HEK293T (cell line): ENCODE measurements at regions not wholly inside any gene's neighbourhood (a gene's known extent, or its start where the extent isn't known, plus 50 kb on each side); places are given as distances from the start of the nearest gene placed in this dataset.
"Not testable (repeated sequence)": the region's sequence is repeated elsewhere in the genome, so short reads cannot be mapped to it uniquely, and the experiment has no call there.

Experiments
- ARNT ChIP-seq: fragments of 450-650 bp; IDR thresholded peaks from 2 replicates; pipeline ENCODE4 v1.6.1; 2017; ENCODE audit warnings: mild to moderate bottlenecking
- BHLHE40 ChIP-seq: fragments of 450-650 bp; IDR thresholded peaks from 2 replicates; pipeline ENCODE4 v1.6.1; 2016; ENCODE audit warnings: mild to moderate bottlenecking, moderate library complexity, borderline replicate concordance
- CTBP1 ChIP-seq: fragments of 450-650 bp; IDR thresholded peaks from 2 replicates; pipeline ENCODE4 v1.6.1; 2016; ENCODE audit warnings: borderline replicate concordance
- ELF4 ChIP-seq: fragments of 450-650 bp; IDR thresholded peaks from 2 replicates; pipeline ENCODE4 v1.6.1; 2017; ENCODE audit warnings: antibody characterized with exemption
- FOXA1 ChIP-seq: fragments of 450-650 bp; IDR thresholded peaks from 2 replicates; pipeline ENCODE4 v1.6.1; 2016; ENCODE audit warnings: mild to moderate bottlenecking
- FOXK2 ChIP-seq: fragments of 450-650 bp; IDR thresholded peaks from 2 replicates; pipeline ENCODE4 v1.6.1; 2016; ENCODE audit warnings: mild to moderate bottlenecking
- FOXM1 ChIP-seq: fragments of 450-650 bp; IDR thresholded peaks from 2 replicates; pipeline ENCODE4 v1.6.1; 2017; ENCODE audit warnings: mild to moderate bottlenecking, borderline replicate concordance
- L3MBTL2 ChIP-seq: fragments of 450-650 bp; conservative IDR thresholded peaks from 2 replicates; pipeline ENCODE4 v1.6.1; 2016; ENCODE audit warnings: mild to moderate bottlenecking
- LEF1 ChIP-seq: fragments of 450-650 bp; IDR thresholded peaks from 2 replicates; pipeline ENCODE4 v1.6.1; 2017; ENCODE audit warnings: mild to moderate bottlenecking, borderline replicate concordance
- PKNOX1 ChIP-seq: fragments of 450-650 bp; IDR thresholded peaks from 2 replicates; pipeline ENCODE4 v1.6.1; 2016
- SP1 ChIP-seq: fragments of 450-650 bp; IDR thresholded peaks from 2 replicates; pipeline ENCODE4 v1.6.1; 2017
- TARDBP ChIP-seq: fragments of 450-650 bp; IDR thresholded peaks from 2 replicates; pipeline ENCODE4 v1.6.1; 2016

DNA sequence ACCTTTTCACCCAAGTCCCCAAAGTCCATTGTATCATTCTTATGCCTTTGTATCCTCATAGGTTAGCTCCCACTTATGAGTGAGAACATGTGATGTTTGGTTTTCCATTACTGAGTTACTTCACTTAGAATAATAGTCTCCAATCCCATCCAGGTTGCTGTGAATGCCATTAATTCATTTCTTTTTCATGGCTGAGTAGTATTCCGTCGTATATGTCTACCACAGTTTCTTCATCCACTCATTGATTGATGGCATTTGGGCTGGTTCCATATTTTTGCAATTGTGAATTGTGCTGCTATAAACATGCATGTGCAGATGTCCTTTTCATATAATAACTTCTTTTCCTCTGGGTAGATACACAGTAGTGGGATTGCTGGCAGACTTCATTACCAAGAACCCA lies 451.9 kb upstream of the KLF6 start:
- TF ChIP-seq FOXA1, LEF1, FOXK2, BHLHE40, SP1, ELF4, CTBP1, FOXM1, L3MBTL2, TARDBP, PKNOX1, ARNT: not testable (repeated sequence)
